Inflammatory macrophage treated with lipopolysaccharide for 4 hours (primary cell): ENCODE measurements at regions not wholly inside any gene's neighbourhood (a gene's known extent, or its start where the extent isn't known, plus 50 kb on each side); places are given as distances from the start of the nearest gene placed in this dataset.

Source experiments
- DNase-seq: peaks from one replicate; pipeline ENCODE4 v3.0.0-alpha.2; 2020

DNA sequence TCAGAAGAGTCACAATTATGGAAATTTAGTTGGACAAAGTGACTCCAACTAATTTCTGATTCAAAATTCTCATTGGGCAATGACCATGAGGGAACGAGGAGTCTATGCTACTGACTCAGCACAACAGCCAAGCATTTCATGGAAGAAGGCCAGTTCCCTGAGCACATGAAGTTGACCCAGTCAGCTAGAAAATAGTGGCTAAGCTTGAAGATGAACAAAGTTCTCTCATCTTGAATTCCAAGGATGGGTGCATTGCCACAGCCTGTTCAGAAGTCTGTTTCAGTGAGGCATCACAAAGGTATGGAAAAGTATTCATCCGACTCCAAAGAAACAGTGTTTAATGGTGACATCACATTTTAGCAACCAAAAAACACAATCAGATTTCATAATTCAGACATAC is 676.9 kb downstream of the HACE1 start:
- DNase-seq: no peak

DNA sequence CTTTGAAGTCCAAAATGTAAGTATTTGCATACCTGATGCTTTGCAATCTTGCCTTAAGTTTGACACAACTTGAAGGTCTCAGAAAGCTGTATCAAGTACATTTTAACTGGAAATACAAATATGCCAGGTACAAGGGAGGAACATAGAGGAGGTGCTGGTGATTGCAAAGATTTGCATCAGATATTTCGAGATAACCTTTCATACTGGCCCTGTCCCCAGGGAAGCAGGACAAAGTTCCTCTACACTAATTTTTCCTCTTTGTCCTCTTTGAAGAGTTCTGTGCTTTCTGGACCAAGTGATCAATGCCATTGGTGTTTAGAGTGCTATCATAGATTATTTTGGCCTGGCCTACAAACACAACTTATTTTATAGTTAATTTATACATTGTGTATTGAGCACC is 686.1 kb downstream of the HACE1 start:
- DNase-seq: no peak

DNA sequence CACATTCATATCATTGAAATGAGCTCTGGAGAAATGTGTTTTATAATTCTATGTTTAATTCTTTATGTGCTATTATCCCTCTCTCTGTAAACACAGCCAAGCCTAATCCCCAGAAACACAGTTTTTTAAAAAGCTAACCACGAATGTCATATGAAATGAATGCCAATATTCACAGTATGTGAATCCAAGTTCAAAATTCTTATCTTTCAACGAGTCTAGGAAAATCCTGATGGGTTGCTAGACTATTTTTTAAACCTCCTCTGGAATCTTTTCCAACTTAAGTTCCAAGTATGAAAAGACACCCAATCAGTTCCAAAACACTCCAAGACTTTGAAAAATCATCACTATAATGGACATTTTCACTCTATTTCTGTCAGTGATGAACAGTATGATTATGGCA is 689.3 kb downstream of the HACE1 start:
- no peak for DNase-seq

DNA sequence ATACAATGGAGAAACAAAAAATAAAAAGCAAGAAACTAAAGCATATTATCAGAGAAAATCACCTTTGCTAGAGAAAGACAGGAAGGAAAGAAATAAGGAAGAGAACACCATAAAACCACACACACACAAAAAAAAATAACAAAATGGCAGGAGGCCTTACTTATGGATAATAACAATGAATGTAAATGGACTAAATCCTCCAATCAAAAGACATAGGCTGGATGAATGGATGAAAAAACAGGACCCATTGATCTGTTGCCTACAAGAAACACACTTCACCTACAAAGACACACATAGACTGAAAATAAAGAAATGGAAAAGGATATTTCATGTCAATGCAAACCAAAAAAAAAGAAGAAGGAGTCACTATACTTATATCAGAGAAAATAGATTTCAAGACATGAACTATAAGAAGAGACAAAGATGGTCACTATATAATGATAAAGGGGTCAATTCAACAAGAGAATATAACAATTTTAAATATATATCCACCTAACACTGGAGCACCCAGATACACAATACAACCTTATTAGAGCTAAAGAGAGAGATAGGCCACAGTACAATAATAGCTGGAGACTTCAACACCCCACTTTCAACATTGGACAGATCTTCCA is 693.6 kb downstream of the HACE1 start:
- no peak for DNase-seq

DNA sequence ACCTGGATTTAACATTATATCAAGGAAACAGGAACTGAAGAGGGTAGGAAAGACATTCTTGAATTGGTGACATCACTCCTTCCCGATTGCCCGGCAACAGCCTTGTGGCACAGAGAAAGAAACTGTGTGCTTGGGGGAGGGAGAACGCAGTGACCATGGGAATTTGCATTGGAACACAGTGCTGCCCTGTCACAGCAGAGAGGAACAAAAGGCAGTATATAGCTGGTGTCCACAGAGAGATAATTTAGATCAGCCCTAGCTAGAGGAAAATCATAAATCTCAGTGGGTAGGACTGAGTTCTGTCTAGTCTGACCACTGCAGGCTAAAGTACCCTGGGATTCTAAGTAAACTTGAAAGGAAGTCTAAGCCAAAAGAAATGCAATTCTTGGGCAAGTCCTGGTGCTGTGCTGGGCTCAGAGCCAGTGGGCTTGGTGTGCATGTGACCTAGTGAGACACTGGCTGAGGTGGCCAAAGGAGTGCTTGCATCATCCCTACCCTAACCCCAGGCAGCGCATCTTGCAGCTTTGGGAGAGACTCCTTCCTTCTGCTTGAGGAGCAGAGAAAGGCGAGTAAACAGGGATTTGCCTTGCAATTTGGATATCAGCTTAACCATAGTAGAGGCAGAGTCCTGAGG is 697.6 kb downstream of the HACE1 start:
- DNase-seq: no peak

DNA sequence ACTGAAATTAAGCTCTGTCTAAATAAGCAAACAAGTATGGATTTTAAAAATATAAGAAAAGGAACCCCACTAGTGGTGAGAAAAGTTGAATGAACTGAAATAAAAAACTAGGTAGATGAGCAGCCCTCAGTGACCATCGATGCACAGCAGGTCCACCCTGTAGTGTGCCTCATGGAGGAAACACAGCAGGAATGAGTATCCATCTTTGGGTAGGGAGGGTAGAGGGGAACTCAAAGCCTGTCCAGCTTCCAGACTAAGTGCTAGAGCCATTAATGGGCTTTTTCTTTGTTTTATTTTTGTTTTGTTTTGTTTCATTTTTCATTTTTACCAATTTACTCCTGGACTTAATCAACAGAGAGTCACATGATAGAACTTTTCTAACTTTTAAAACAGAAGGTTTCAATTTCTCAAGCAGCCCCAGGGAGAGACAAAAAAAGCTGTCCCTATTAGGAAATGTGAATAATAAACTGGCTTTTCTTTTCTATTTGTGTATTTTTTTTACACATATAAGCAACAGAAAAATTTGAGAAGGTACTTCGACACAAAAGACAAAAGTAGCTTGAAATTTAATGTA is 700.6 kb downstream of the HACE1 start:
- no peak for DNase-seq

DNA sequence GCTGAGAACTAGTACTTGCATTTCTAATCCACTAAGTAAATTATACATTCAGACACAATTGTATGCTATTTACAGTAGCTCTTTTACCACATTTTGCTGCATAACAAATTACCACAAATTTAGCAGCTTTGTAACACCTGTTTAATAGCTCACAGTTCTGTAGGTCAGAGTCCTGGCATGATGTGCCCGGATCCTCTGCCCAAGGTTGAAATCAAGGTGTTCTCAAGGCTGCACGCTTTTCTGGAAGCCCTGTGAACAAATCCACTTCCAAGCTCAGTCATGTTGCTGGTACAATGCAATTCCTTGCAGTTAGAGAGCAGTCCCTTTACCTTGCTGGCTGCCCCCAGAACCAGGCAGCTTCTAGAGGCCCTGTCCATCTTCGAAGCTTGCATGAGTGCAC is 716.0 kb downstream of the HACE1 start:
- DNase-seq: no peak

DNA sequence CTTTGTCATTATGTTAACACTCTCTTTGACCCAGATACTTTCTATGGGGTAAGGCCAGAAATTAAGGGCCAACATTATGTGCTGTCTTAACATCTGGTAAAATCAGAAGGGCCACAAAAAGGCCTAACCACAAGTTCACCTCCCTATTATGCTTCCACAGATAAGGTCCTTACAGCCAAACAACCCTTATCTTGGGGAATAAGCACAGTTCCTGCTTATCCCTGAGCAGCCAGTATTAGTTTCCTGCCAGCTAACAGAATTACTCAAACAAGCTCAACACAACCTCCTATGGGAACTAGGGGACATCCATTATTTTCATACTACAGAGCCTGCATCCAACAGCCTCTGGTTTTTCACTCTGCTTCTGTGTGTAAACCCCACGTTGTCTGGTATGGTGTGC is 724.8 kb downstream of the HACE1 start:
- no peak for DNase-seq

DNA sequence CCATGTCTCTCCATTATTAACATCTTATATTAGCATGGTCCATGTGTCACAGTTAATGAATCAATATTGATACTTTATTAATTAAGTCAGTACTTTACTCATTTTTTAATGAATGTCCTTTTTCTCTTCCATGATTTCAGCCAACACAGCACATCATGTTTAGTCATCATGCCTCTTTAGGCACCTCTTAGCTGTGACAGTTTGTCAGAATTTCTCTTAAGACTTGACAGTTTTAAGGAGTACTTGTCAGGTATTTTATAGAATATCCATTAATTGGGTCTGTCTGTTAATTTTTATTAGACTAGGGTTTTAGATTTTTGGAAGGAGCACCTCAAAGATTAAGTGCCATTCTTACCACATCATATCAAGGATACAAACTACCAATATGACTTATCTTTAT is 729.4 kb downstream of the HACE1 start:
- no peak for DNase-seq

DNA sequence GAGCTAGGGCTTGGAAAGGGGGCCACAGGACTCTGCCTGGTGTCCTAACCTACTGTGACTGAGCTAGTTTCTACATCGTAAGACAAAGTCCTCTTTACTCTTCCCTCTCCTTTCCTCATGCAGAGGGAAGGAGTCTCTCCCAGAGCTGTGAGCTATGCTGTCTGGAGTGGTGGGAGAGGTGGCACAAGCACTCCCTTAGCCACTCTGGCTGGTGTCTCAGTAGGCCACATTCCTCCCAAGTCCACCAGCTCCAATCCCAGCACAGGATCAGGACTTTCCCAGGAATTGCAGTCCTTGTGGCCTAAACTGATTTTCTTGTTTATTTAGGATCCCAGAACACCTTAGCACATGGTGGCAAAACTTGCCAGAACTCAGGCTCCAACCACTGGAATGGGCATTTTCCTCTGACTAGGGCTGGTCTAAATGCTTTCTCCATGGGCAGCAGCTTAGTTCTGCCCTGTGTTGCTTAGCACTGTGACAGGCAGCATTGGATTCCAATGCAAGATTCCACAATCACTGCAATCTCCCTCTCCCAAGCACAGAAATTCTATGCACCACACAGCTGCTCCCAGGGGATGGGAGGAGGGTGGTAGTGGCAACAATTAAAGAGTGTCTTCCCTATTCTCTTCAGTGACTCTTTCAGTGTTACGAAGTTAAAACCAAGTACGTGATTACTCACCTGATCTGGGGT is 733.3 kb downstream of the HACE1 start:
- no peak for DNase-seq

DNA sequence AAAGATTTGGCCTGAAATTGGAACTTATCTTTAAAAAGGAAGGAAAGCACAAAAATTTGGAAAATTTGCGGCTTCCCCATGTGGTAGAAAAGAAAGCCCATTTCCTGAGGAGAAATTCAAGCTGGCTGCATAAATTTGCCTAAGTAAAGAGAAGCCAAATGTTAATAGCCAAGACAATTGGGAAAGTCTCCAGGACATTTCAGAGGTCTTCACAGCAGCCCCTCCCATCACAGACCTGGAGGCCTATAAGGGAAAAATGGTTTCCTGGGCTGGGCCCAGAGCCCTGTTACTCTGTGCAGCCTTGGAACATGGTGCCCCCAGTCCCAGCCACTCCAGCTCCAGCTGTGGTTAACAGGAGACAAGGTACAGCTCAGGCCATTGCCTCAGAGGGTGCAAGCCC is 736.5 kb downstream of the HACE1 start:
- no peak for DNase-seq

DNA sequence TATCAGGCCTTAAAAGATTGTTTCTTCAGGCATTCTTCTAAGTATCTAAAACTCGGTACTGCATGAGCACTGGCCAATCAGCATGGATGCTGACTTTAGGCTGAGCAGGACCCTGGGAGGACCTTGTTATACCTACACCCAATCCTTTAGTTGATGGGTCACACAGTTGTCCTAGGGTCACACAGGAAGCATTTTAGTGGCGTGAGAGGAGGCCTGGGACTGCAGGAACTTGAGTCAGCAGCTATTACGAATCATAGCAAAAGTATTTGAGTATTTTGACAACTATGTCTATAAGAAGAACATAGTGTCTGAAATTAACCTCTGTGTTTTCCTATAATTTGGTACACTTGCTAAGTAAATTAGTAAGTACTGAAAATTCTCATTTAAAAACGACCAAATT is 741.4 kb downstream of the HACE1 start:
- DNase-seq: no peak

DNA sequence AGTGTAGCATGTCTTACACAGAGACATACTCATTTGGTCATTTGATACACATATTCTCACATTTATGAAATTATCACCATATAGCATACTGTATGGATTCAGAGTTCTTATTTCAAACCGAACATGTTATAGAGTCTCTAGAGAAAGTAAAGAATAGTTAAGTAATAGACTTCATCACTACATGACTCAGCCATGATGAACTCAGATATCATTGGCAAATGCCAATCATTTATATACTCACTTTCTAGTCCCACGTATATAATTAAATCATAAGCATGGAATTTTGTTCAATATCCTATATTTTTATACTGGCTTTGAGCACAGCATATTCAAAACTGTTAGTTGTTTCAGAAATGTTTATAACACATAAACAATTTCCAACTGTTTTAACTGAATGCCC is 749.9 kb downstream of the HACE1 start:
- no peak for DNase-seq

DNA sequence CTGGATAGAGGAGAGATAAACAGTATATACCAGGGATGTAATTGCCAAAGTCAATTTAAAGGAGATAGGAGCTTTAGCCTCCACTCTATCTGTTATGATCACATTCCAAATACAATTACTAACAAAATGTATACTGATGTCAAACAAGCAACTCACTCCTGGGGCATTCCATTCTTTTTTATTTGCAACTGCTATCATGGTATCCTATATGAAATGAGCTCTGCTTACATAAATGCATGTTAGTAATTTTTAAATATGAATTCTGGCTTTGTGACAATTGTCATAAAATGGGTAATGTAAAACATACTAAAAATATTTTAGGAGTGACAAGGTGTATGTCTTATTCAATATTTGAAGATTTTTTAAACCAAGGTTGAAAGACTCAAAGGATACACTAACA is 751.1 kb downstream of the HACE1 start:
- no peak for DNase-seq

DNA sequence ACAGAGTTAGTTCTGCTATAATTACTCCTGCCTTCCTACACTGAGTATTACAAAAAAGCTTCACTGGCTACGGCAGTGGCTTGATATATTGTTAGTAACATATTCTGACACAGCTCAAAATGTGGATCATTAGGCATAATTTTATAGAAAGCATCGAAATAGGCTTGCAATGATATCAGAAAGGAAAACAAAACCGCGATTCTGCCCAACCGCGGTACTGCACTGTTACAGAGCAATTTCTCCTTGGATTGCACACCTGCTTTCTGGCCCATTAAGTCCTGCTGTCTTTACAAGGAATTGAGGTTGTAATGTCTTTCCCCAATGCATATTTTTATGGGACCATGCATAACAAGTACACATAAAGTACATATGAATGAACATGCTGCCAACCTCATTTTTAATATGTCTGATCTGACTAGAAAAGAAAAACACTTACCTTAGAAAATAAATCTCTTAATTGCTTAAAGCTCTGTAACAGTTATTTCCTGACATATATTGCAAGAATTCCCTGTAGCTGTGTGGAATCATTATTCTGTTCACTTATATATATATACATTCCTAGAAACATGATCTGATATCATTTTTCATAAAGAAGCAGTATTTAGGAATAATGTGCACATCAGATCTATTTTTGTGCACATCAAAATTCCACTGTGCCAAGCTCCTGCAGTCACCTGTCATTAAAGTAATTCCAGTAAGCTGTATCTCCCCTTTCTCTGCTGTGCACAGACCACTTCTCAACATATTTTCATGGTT is 763.9 kb downstream of the HACE1 start:
- DNase-seq: no peak

DNA sequence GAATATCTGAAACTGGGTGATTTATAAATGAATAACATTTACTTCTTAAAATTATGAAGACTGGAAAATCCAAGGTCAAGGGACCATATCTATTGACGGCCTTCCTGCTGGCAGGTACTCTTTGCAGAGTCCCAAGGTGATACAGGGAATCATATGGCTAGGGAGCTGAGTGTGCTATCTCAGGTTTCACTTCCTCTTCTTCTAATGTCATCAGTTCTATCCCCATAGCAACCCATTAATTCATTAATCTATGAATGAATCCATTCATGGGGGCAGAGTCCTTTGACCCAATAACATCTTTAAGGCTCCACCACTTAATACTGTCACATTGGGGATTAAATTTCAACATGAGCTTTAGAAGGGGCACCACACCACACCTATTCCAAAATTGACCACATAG is 772.0 kb downstream of the HACE1 start:
- DNase-seq: no peak

DNA sequence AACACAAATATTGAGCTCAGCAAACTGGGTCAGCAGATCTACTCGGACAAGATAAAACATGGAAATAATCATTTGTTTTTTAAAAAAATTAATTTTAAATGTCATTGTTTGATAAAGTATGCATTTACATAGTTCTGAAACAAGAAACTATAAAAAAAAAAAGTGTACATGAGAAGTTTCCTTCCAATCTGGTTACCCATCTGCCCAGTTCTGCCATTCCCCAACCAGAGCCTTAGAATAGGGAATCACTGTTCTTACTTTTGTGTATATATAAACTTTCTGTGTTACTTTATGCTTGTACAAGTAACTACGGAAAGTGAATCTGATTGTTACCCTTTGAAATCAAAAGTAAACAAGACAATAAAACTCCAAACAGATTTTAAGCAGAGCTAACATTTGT is 791.4 kb downstream of the HACE1 start:
- DNase-seq: no peak

DNA sequence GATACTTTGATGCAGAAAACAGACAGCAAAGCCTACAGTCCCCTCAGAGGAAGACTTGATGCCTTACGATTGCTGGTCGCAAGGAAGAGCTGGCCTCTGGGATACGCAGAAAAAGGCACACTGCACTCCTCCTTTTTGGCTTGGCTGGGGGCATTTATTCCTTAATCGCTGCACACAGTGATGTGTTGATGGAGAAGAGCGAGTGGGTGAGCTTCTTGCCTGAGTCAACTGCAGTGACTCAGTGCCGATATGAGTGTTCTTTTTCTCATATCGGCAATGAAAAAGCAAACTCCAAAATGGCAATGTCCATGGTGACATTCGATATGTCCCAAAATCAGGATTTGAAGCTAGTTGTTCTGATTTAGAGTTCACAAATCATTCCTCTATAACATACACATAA is 794.8 kb downstream of the HACE1 start:
- DNase-seq: no peak

DNA sequence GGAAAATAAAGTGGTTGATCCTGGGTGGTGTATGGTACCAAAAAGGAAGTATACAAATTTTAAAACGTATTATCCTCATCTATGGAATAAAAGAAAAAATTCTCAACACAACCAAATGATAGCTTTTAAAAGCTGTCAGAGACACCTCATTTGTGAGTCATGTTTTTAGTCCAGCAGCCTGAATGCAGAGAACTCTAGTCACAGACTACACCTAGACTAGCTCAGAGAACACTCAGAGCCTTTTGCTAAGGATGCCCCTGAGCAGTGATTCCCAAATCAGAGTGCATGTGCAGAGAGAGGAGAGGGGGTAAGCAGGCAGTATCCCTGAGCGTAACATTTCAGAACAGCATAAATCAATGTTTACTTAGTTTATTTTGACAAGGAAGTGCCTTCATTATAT is 809.3 kb downstream of the HACE1 start:
- no peak for DNase-seq

DNA sequence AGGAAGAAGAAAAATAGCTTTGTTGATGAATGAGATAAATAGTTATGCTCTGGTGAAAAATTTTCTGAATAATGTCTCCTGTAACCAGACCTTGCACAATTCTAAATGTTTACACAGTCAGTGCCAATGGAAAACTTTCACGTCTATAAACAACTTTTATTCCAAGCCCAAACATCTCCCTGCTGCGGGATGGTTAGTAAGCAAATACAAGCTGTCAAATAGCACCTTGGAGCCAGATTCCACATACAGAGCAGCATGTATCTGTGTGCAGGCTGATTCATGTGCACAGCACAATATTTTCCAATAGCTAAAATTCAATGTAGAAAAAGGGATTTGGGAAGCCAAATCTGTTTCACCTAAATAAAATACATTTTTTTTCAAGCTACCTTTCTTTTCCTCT is 813.3 kb downstream of the HACE1 start:
- no peak for DNase-seq

DNA sequence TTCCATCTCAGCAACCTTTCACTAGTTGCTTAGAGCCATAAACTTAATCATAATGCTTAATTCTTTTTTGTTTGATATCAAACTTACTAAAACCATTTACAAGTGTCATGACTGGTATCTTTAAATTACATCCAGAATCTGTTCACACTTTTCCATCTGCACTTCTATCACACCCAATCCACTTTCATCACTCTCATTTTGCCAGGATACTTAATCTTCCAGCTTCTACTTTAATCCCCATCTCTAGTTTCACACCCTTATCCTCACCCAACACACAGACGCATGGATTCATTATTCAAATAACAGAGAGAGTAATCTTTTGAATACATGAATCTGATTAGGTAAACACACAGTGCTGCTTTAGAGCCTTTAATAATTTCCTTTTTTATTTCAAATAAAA is 828.4 kb downstream of the HACE1 start:
- no peak for DNase-seq

DNA sequence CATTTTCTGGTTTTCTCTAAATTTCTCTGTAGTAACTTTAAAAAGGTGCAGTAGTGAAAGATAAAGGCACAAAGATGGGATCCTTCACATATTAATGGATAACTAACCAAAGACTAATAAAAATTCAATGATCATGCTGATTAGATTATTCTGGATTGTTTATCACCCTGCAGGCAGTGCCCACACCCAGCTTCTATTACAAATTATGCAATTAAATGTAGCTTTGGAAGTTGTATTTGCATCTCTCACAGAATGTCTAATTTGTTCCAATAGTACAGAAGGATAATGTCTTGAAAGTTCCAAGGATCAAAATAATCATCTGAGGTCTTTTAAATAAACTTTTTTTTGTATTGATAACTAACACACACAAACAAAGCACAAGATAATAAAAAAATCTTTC is 837.6 kb downstream of the HACE1 start:
- no peak for DNase-seq

DNA sequence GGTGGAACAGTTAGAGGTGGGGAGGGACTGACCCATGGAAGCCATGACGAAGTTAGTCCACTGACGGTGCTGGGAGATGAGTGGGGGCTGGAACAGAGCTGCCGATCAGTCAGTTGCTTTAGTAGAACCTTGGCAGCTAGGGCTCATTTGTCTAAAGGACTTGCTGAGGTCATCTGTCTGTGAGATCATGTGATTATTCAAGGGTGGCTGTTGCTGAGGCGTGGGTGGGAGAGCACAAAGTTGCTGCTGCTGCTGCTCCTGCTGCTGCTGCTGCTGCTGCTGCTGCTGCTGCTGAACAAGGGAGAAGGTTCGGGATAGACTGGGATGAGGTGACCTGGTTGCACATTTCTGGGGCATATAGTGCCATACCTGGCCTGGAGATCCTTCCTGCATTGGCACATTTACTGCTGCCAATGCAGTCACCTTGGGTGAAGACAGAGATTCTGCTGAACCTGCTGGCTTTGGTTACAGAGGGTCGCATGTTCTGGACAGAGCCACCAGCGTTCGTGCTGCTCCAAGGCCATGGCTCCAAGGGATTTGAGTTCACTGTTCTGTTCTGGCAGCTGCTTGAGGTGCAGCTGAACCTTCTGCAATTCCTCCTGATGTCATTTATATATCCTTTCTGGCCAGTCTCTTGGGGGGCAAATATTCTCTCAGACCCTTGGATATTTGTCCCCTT is 840.5 kb downstream of the HACE1 start:
- DNase-seq: no peak
